ENCODE measurements at regions not wholly inside any gene's neighbourhood (a gene's known extent, or its start where the extent isn't known, plus 50 kb on each side); places are given as distances from the start of the nearest gene placed in this dataset.

GRCh38 chr5:156153602-156154001, 173.4 kb upstream of the SGCD start:
- TF ChIP-seq CTCF (IDR thresholded peaks at IDR 0.05; ENCODE audit: low read depth, low read length, missing input control): no peak
- no peak for TF ChIP-seq YY1 (IDR thresholded peaks at IDR 0.05)
- no peak for TF ChIP-seq GABPA (IDR thresholded peaks at IDR 0.05 in 1 of 2, conservative IDR thresholded peaks at IDR 0.05 in 1 of 2)
- no peak for TF ChIP-seq RAD21 (IDR thresholded peaks at IDR 0.05)
- TF ChIP-seq SP1 (IDR thresholded peaks at IDR 0.05): no peak
- TF ChIP-seq HNF4A (conservative IDR thresholded peaks at IDR 0.05): no peak
- TF ChIP-seq REST (IDR thresholded peaks at IDR 0.05): no peak
- TF ChIP-seq TAF1 (conservative IDR thresholded peaks at IDR 0.05): no peak
- TF ChIP-seq FOXA1 (IDR thresholded peaks at IDR 0.05): no peak
- TF ChIP-seq EGR1 (IDR thresholded peaks at IDR 0.05; ENCODE audit: low read depth in 2 of 2): no peak
- no peak for TF ChIP-seq MAX (IDR thresholded peaks at IDR 0.05)
- TF ChIP-seq ATF3 (IDR thresholded peaks at IDR 0.05): no peak
- TF ChIP-seq HNF4G (IDR thresholded peaks at IDR 0.05): no peak

Measured in liver (tissue), 3 donors.